ENCODE measurements at regions not wholly inside any gene's neighbourhood (a gene's known extent, or its start where the extent isn't known, plus 50 kb on each side); places are given as distances from the start of the nearest gene placed in this dataset.

- Histone ChIP-seq H3K9ac (ENCODE audit: low read length in 3 of 3) (no peak overlapping the region), H3K27me3 (ENCODE audit: control insufficient read depth, insufficient read depth, low read length) (no peaks in the 10 kb centered on the region), H3K9me3 (ENCODE audit: control insufficient read depth in 2 of 3, insufficient read depth in 1 of 3, low read length in 3 of 3) (no peaks in the 10 kb centered on the region), H3K4me3 (ENCODE audit: low read length in 3 of 3) (no peak overlapping the region), H3K27ac (ENCODE audit: low read depth in 2 of 2, low read length in 2 of 2) (no peak overlapping the region), H3K36me3 (ENCODE audit: control insufficient read depth in 2 of 3, insufficient read depth in 3 of 3, low read length in 3 of 3) (no peaks in the 10 kb centered on the region), H3K4me1 (ENCODE audit: control insufficient read depth in 2 of 3, insufficient read depth in 2 of 3, low read depth in 1 of 3, low read length in 3 of 3) (no peaks in the 10 kb centered on the region)
- TF ChIP-seq CTCF (IDR thresholded peaks at IDR 0.05; ENCODE audit: borderline replicate concordance, extremely low read depth, insufficient read depth), result no peak
- FAIRE-seq (no peak), DNase-seq (no peak)
- intact Hi-C loops (cut with DNase I), result no loop called here
Observed at GRCh38 chr4:114263233-114263632, 283.8 kb upstream of the ARSJ start.

GRCh38 chr4:114264452-114264851, 285.0 kb upstream of the ARSJ start:
- H3K27ac ChIP-seq (ENCODE audit: low read depth in 2 of 2, low read length in 2 of 2), result no peak overlapping the region
- H3K4me3 ChIP-seq (ENCODE audit: low read length in 3 of 3), result no peak overlapping the region
- FAIRE-seq, result no peak
- no peak for TF ChIP-seq CTCF (IDR thresholded peaks at IDR 0.05; ENCODE audit: borderline replicate concordance, extremely low read depth, insufficient read depth)
- H3K4me1 ChIP-seq (ENCODE audit: control insufficient read depth in 2 of 3, insufficient read depth in 2 of 3, low read depth in 1 of 3, low read length in 3 of 3), result no peaks in the 10 kb centered on the region
- no peaks in the 10 kb centered on the region for H3K27me3 ChIP-seq (ENCODE audit: control insufficient read depth, insufficient read depth, low read length)
- intact Hi-C loops (cut with DNase I), result no loop called here
- DNase-seq, result no peak
- H3K9ac ChIP-seq (ENCODE audit: low read length in 3 of 3), result no peak overlapping the region
- H3K9me3 ChIP-seq (ENCODE audit: control insufficient read depth in 2 of 3, insufficient read depth in 1 of 3, low read length in 3 of 3), result no peaks in the 10 kb centered on the region
- H3K36me3 ChIP-seq (ENCODE audit: control insufficient read depth in 2 of 3, insufficient read depth in 3 of 3, low read length in 3 of 3), result no peaks in the 10 kb centered on the region

- TF ChIP-seq CTCF (IDR thresholded peaks at IDR 0.05; ENCODE audit: borderline replicate concordance, extremely low read depth, insufficient read depth), result no peak
- H3K36me3 ChIP-seq (ENCODE audit: control insufficient read depth in 2 of 3, insufficient read depth in 3 of 3, low read length in 3 of 3), result no peaks in the 10 kb centered on the region
- no peaks in the 10 kb centered on the region for H3K9me3 ChIP-seq (ENCODE audit: control insufficient read depth in 2 of 3, insufficient read depth in 1 of 3, low read length in 3 of 3)
- no peak overlapping the region for H3K27ac ChIP-seq (ENCODE audit: low read depth in 2 of 2, low read length in 2 of 2)
- no peak for FAIRE-seq
- H3K9ac ChIP-seq (ENCODE audit: low read length in 3 of 3), result no peak overlapping the region
- no peak for DNase-seq
- intact Hi-C loops (cut with DNase I), result no loop called here
- H3K4me3 ChIP-seq (ENCODE audit: low read length in 3 of 3), result no peak overlapping the region
- no peaks in the 10 kb centered on the region for H3K4me1 ChIP-seq (ENCODE audit: control insufficient read depth in 2 of 3, insufficient read depth in 2 of 3, low read depth in 1 of 3, low read length in 3 of 3)
- no peaks in the 10 kb centered on the region for H3K27me3 ChIP-seq (ENCODE audit: control insufficient read depth, insufficient read depth, low read length)
Observed at GRCh38 chr4:114264877-114265291, 285.4 kb upstream of the ARSJ start.

GRCh38 chr4:114265342-114265741, 285.9 kb upstream of the ARSJ start:
- H3K27me3 ChIP-seq (ENCODE audit: control insufficient read depth, insufficient read depth, low read length), result no peaks in the 10 kb centered on the region
- DNase-seq (no peak), FAIRE-seq (no peak)
- H3K27ac ChIP-seq (ENCODE audit: low read depth in 2 of 2, low read length in 2 of 2), result no peak overlapping the region
- no peak overlapping the region for H3K9ac ChIP-seq (ENCODE audit: low read length in 3 of 3)
- TF ChIP-seq CTCF (IDR thresholded peaks at IDR 0.05; ENCODE audit: borderline replicate concordance, extremely low read depth, insufficient read depth), result no peak
- intact Hi-C loops (cut with DNase I), result no loop called here
- H3K4me3 ChIP-seq (ENCODE audit: low read length in 3 of 3), result no peak overlapping the region
- H3K4me1 ChIP-seq (ENCODE audit: control insufficient read depth in 2 of 3, insufficient read depth in 2 of 3, low read depth in 1 of 3, low read length in 3 of 3), result no peaks in the 10 kb centered on the region
- H3K36me3 ChIP-seq (ENCODE audit: control insufficient read depth in 2 of 3, insufficient read depth in 3 of 3, low read length in 3 of 3), result no peaks in the 10 kb centered on the region
- no peaks in the 10 kb centered on the region for H3K9me3 ChIP-seq (ENCODE audit: control insufficient read depth in 2 of 3, insufficient read depth in 1 of 3, low read length in 3 of 3)
